ENCODE measurements at regions not wholly inside any gene's neighbourhood (a gene's known extent, or its start where the extent isn't known, plus 50 kb on each side); places are given as distances from the start of the nearest gene placed in this dataset.
"Not testable (repeated sequence)": the region's sequence is repeated elsewhere in the genome, so short reads cannot be mapped to it uniquely, and the experiment has no call there.

DNA sequence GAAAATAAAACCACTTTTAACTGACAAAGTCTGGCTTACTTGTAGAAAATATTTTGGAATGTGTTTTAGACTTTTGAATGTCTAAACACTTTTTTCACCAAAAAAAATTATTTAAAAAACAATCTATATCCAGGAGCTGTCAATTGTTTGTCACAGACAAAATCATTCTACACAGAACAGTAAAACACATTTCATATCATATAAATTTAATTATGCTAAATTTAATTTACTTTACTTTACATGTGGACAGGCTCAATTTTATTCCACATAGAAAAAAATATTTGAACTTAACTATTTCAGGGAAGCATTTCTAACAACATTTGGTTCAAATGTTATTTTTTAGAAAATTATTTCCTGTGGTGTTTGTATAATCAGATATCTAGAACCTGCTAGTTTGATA, 1417.0 kb downstream of the ZPLD1 start:
- TF ChIP-seq, protein P1, sequence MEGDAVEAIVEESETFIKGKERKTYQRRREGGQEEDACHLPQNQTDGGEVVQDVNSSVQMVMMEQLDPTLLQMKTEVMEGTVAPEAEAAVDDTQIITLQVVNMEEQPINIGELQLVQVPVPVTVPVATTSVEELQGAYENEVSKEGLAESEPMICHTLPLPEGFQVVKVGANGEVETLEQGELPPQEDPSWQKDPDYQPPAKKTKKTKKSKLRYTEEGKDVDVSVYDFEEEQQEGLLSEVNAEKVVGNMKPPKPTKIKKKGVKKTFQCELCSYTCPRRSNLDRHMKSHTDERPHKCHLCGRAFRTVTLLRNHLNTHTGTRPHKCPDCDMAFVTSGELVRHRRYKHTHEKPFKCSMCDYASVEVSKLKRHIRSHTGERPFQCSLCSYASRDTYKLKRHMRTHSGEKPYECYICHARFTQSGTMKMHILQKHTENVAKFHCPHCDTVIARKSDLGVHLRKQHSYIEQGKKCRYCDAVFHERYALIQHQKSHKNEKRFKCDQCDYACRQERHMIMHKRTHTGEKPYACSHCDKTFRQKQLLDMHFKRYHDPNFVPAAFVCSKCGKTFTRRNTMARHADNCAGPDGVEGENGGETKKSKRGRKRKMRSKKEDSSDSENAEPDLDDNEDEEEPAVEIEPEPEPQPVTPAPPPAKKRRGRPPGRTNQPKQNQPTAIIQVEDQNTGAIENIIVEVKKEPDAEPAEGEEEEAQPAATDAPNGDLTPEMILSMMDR (conservative IDR thresholded peaks at IDR 0.05; ENCODE audit: low read length): no peak
- no peak for DNase-seq (ENCODE audit: low read depth)
- H3K4me3 ChIP-seq (ENCODE audit: low read length): no peak overlapping the region

DNA sequence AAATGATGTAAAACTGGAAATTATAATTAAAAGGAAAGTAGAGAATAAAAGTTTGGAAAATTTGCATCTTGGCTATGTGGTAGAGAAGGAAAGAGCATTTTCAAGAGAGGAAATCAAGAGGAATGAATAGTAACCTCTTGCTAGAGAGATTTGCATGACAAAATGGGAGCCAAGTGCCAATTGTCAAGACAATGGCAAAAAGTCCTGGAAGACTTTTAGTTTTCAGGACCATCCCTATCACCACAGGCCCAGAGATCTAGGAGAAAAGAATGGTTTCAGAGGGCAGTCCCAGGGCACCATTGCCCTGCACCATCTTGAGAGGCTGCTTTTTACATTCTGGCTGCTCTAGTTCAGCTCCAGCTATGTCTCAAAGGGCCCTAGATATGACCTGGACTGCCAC, 1427.6 kb downstream of the ZPLD1 start:
- TF ChIP-seq, protein P1 (conservative IDR thresholded peaks at IDR 0.05; ENCODE audit: low read length): no peak
- DNase-seq (ENCODE audit: low read depth): no peak

DNA sequence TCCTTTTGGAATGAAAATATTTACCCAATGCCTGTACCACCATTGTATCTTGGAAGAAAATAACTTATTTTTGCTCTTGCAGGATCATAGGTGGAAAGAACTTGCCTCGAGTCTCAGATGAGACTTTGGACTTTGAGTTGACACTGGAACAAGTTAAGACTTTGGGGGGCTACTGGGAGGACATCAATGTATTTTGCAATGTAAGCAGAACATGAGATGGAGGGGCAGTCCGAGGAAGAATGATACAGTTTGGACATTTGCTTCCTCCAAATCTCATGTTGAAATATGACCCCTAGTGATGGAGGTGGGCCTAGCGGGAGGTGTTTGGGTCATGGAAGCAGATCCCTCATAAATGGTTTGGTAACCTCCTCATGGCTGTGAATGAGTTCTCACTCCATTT, 1428.6 kb downstream of the ZPLD1 start:
- TF ChIP-seq, protein P1 (conservative IDR thresholded peaks at IDR 0.05; ENCODE audit: low read length): no peak
- no peak overlapping the region for H3K4me3 ChIP-seq (ENCODE audit: low read length)
- DNase-seq (ENCODE audit: low read depth): no peak

More for the DNA sequence above, 1427.6 kb downstream of the ZPLD1 start:
- H3K4me3 ChIP-seq (ENCODE audit: low read length): no peak overlapping the region

DNA sequence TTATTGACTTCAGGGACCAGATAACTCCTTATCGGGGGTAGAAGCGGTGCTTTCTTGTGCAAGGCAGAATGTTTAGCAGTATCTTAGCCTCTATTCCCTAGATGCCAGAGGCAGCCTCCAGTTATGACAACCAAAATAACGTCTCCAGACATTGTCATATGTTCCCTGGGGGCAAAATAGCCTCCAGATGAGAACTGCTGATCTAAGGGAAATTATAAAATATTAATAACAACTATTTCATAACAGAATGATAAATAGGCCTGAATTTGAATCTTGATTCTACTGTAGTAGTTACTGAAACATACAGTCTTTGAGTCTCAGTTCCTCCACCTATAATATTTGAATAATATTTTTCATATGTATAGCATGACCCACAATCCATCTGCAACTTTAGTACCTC, 1431.3 kb downstream of the ZPLD1 start:
- no peak overlapping the region for H3K4me3 ChIP-seq (ENCODE audit: low read length)
- TF ChIP-seq, protein P1 (conservative IDR thresholded peaks at IDR 0.05; ENCODE audit: low read length): no peak
- no peak for DNase-seq (ENCODE audit: low read depth)

DNA sequence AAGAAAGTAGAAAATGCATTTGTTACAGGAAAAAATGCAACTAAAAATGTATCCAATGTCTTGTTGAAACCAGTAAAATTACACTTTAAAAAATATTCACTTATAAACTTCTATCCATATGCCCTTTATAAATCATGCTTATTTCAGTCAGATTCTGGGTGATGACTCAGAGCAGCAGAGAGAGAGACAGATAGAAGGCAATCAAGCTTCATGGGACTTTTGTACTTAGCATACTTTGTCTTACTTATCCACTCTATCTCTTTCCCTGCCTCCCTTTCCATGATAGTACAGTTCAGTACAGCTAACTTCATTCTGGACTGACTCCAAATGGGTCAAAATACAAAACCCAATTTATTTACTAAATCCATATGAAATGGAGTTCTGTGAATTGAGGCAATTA, 1438.2 kb downstream of the ZPLD1 start:
- no peak for DNase-seq (ENCODE audit: low read depth)
- no peak overlapping the region for H3K4me3 ChIP-seq (ENCODE audit: low read length)
- TF ChIP-seq, protein P1 (conservative IDR thresholded peaks at IDR 0.05; ENCODE audit: low read length): no peak

DNA sequence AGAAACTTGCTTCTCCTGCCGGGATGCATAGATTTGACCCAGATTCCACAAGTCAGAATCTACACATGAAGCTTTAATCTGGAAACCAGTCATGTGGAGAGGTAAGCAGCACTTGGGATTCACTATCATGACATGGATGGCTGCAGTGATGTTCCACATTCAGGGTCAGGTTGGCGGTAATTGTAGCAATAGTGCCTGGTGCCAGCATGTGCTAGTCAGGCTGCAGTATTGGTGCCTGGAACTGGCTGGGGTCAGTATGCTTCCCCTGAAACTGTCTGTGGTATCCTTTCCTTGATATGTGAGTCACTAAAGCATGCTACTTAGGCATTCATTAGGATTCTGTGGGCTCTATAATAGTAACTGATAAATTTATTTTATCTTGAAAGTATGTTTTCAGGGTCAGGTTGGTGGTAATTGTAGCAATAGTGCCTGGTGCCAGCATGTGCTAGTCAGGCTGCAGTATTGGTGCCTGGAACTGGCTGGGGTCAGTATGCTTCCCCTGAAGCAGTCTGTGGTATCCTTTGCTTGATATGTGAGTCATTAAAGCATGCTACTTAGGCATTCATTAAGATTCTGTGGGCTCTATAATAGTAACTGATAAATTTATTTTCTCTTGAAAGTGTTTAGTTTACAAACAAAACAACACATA, 1439.2 kb downstream of the ZPLD1 start:
- H3K4me3 ChIP-seq (ENCODE audit: low read length): no peak overlapping the region
- TF ChIP-seq, protein P1 (conservative IDR thresholded peaks at IDR 0.05; ENCODE audit: low read length): no peak
- no peak for DNase-seq (ENCODE audit: low read depth)

DNA sequence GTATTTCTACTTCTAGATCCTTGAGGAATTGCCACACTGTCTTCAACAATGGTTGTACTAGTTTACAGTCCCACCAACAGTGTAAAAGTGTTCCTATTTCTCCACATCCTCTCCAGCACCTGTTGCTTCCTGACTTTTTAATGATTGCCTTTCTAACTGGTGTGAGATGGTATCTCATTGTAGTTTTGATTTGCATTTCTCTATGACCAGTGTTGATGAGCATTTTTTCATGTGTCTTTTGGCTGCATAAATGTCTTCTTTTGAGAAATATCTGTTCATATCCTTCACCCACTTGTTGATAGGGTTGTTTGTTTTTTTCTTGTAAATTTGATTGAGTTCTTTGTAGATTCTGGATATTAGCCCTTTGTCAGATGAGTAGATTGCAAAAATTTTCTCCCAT, 1447.0 kb downstream of the ZPLD1 start:
- DNase-seq (ENCODE audit: low read depth); H3K4me3 ChIP-seq (ENCODE audit: low read length): not testable (repeated sequence)

DNA sequence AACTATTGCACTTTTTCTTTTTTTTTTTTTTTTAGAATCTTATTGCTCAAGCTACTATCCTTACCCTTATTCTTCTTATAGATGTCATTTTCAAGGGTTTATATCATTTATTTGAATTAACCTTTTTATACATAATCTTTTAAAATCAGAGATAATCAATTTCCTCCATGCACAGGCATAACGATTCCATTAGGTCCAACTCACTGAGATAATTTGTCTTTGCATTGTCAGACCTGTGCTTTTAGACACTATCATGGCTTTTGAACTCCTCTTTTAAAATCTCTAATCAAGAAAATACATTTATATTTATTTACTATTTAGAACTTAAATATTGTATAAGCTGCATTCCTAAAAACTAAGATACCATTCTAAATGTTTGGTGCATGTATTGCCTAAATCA, 1454.9 kb downstream of the ZPLD1 start:
- no peak overlapping the region for H3K4me3 ChIP-seq (ENCODE audit: low read length)
- TF ChIP-seq, protein P1 (conservative IDR thresholded peaks at IDR 0.05; ENCODE audit: low read length): no peak
- DNase-seq (ENCODE audit: low read depth): no peak
